Neural progenitor cell (in vitro differentiated cells): ENCODE measurements at regions not wholly inside any gene's neighbourhood (a gene's known extent, or its start where the extent isn't known, plus 50 kb on each side); places are given as distances from the start of the nearest gene placed in this dataset.

ENCODE experiments used
- CTCF ChIP-seq: fragments of 200-600 bp; sonication (generic); IDR thresholded peaks from 2 replicates; pipeline ENCODE4 v1.5.1; 2017; ENCODE audit warnings: antibody characterized with exemption, mild to moderate bottlenecking
- EZH2phosphoT487 ChIP-seq: fragments of 200-600 bp; sonication (generic); IDR thresholded peaks from 2 replicates; pipeline ENCODE4 v1.6.1; 2017; ENCODE audit warnings: antibody characterized with exemption

DNA sequence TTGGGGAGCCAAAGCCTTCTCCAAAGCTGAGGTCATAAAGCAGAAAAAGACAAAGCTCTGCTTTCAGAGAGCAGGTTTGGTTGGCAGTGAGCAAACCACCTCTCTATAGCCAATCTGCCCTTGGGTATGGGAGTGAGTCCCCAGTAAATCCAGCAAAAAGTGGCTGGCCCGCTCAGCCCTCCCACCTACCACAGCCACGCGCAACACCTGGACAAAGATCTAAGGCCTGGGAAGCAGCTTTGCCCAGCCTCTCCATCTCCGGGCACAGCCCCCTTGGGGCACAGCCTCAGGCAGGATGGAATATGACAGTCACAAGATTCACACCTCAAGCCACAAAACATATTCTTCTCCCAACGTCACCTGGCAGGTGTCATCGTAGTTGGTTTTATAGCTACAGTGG, 211.7 kb upstream of the EEA1 start:
- no peak for TF ChIP-seq CTCF
- TF ChIP-seq EZH2phosphoT487 = no peak
